GM10266 (cell line): ENCODE measurements at regions not wholly inside any gene's neighbourhood (a gene's known extent, or its start where the extent isn't known, plus 50 kb on each side); places are given as distances from the start of the nearest gene placed in this dataset.

ENCODE experiments used
- DNase-seq: peaks from one replicate; pipeline ENCODE4 v3.0.0; 2012; ENCODE audit errors: extremely low spot score
- TF ChIP-seq, protein P1 (sequence below): IDR thresholded peaks from 2 replicates; pipeline ENCODE4 v1.5.1; 2012; ENCODE audit warnings: mild to moderate bottlenecking, low read depth; ENCODE audit not compliant: control insufficient read depth, insufficient read depth; ENCODE audit errors: missing control alignments

GRCh38 chr18:75880925-75881504 lies 453.5 kb upstream of the SMIM21 start:
- DNase-seq = no peak

GRCh38 chr18:75880266-75880665 lies 452.8 kb upstream of the SMIM21 start:
- TF ChIP-seq, protein P1, sequence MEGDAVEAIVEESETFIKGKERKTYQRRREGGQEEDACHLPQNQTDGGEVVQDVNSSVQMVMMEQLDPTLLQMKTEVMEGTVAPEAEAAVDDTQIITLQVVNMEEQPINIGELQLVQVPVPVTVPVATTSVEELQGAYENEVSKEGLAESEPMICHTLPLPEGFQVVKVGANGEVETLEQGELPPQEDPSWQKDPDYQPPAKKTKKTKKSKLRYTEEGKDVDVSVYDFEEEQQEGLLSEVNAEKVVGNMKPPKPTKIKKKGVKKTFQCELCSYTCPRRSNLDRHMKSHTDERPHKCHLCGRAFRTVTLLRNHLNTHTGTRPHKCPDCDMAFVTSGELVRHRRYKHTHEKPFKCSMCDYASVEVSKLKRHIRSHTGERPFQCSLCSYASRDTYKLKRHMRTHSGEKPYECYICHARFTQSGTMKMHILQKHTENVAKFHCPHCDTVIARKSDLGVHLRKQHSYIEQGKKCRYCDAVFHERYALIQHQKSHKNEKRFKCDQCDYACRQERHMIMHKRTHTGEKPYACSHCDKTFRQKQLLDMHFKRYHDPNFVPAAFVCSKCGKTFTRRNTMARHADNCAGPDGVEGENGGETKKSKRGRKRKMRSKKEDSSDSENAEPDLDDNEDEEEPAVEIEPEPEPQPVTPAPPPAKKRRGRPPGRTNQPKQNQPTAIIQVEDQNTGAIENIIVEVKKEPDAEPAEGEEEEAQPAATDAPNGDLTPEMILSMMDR = no peak
- DNase-seq = no peak

More at GRCh38 chr18:75880925-75881504, 453.5 kb upstream of the SMIM21 start:
- TF ChIP-seq, protein P1 = no peak

DNA sequence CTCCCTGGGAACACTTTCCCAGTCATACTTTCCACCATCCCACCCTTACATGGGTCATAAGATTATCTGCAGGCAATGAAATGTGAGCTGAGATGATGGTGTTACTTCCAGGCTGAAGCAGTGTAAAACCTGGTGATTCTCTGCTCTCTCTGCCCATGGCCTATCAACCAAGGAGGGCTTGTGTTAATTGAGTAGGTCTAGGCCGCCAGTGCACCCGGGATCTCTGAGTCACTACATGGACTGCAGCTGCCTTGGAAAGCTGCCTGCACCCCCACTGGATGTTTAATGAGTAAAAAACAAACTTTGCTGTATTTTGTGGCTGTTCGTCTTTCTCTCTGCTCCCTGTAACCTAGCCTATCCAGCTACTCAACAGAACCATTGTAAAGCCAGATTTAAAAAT lies 451.7 kb upstream of the SMIM21 start:
- TF ChIP-seq, protein P1 = no peak
- no peak for DNase-seq

DNA sequence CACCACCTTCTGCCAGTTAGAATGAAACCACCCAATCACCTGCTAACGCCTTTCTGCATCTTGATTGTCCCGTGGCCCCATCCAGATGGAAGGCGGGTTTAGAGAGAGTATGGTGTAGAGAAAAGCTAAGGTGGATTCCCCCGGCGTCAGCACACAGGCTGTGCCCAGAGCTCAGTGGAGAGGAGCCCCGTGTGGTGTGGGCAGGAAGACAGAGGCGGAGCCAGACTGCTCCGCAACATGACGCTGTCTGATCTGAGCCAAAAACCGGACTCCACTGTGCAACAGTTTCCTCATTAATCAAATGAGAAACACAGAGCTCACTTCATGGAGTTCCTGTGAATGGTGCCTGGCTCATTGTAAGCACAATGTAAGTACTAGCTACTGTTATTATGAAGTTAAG lies 448.1 kb upstream of the SMIM21 start:
- DNase-seq = no peak
- TF ChIP-seq, protein P1 = no peak

- TF ChIP-seq, protein P1 = no peak
- no peak for DNase-seq
These were observed 447.0 kb upstream of the SMIM21 start for GRCh38 chr18:75874401-75875089.

- no peak for DNase-seq
- TF ChIP-seq, protein P1 = no peak
These were observed 444.1 kb upstream of the SMIM21 start for GRCh38 chr18:75871596-75871995.

- DNase-seq = no peak
These were observed 441.7 kb upstream of the SMIM21 start for GRCh38 chr18:75869162-75869561.

More at GRCh38 chr18:75869162-75869561, 441.7 kb upstream of the SMIM21 start:
- TF ChIP-seq, protein P1 = no peak
